ENCODE measurements at regions not wholly inside any gene's neighbourhood (a gene's known extent, or its start where the extent isn't known, plus 50 kb on each side); places are given as distances from the start of the nearest gene placed in this dataset.

DNA sequence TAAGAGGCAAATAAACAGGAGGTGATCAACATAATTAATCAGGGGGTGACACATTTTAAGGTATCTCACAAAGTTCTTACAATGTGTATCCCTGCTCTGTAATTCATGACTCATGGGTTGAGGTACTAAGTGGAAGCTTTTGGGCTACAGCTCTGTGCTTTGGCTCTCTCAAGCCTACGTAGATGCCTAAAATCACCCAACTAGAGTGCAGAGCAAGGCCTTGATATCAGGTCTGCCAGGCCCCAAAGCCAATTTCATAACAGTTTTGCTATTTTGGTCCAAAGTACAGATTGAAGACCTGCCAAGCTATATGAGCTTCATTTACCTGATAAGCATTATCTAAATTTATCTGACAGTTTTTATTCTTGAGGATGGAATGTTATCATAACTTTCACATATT, 175.3 kb upstream of the BET1 start:
- H3K79me2 ChIP-seq (replicated peaks; ENCODE audit: insufficient read depth) = no peaks in the 10 kb centered on the region
- no peak overlapping the region for H2AFZ ChIP-seq
- no peaks in the 10 kb centered on the region; the same call in 2 of the 3 replicates for H3K9me3 Mint-ChIP-seq
- no peak overlapping the region for H3K27ac ChIP-seq (ENCODE audit: low read depth)
- DNase-seq (ENCODE audit: low spot score) (no peak), ATAC-seq (no peak)
- peaks cover 4% of the 10 kb centered on the region; the same call in 2 of the 3 replicates for H3K4me1 Mint-ChIP-seq
- no peak overlapping the region for H3K4me3 Mint-ChIP-seq
- no peaks in the 10 kb centered on the region for H3K36me3 ChIP-seq (ENCODE audit: insufficient read depth)
- H3K27me3 Mint-ChIP-seq (ENCODE audit: insufficient read depth, low read depth, poor library complexity) = no peaks in the 10 kb centered on the region
- no peaks in the 10 kb centered on the region for H3K27me3 ChIP-seq (ENCODE audit: insufficient read depth)
- TF ChIP-seq EZH2 (IDR thresholded peaks at IDR 0.05; ENCODE audit: low read depth, unreplicated experiment) (no peak), JUNB (IDR thresholded peaks at IDR 0.05; ENCODE audit: unreplicated experiment) (no peak), POLR2AphosphoS5 (IDR thresholded peaks at IDR 0.05; ENCODE audit: low read depth) (no peak), ZNF331 (CRISPR knock-in tag; IDR thresholded peaks at IDR 0.05; ENCODE audit: low read depth) (no peak)
- TF ChIP-seq, protein P1, sequence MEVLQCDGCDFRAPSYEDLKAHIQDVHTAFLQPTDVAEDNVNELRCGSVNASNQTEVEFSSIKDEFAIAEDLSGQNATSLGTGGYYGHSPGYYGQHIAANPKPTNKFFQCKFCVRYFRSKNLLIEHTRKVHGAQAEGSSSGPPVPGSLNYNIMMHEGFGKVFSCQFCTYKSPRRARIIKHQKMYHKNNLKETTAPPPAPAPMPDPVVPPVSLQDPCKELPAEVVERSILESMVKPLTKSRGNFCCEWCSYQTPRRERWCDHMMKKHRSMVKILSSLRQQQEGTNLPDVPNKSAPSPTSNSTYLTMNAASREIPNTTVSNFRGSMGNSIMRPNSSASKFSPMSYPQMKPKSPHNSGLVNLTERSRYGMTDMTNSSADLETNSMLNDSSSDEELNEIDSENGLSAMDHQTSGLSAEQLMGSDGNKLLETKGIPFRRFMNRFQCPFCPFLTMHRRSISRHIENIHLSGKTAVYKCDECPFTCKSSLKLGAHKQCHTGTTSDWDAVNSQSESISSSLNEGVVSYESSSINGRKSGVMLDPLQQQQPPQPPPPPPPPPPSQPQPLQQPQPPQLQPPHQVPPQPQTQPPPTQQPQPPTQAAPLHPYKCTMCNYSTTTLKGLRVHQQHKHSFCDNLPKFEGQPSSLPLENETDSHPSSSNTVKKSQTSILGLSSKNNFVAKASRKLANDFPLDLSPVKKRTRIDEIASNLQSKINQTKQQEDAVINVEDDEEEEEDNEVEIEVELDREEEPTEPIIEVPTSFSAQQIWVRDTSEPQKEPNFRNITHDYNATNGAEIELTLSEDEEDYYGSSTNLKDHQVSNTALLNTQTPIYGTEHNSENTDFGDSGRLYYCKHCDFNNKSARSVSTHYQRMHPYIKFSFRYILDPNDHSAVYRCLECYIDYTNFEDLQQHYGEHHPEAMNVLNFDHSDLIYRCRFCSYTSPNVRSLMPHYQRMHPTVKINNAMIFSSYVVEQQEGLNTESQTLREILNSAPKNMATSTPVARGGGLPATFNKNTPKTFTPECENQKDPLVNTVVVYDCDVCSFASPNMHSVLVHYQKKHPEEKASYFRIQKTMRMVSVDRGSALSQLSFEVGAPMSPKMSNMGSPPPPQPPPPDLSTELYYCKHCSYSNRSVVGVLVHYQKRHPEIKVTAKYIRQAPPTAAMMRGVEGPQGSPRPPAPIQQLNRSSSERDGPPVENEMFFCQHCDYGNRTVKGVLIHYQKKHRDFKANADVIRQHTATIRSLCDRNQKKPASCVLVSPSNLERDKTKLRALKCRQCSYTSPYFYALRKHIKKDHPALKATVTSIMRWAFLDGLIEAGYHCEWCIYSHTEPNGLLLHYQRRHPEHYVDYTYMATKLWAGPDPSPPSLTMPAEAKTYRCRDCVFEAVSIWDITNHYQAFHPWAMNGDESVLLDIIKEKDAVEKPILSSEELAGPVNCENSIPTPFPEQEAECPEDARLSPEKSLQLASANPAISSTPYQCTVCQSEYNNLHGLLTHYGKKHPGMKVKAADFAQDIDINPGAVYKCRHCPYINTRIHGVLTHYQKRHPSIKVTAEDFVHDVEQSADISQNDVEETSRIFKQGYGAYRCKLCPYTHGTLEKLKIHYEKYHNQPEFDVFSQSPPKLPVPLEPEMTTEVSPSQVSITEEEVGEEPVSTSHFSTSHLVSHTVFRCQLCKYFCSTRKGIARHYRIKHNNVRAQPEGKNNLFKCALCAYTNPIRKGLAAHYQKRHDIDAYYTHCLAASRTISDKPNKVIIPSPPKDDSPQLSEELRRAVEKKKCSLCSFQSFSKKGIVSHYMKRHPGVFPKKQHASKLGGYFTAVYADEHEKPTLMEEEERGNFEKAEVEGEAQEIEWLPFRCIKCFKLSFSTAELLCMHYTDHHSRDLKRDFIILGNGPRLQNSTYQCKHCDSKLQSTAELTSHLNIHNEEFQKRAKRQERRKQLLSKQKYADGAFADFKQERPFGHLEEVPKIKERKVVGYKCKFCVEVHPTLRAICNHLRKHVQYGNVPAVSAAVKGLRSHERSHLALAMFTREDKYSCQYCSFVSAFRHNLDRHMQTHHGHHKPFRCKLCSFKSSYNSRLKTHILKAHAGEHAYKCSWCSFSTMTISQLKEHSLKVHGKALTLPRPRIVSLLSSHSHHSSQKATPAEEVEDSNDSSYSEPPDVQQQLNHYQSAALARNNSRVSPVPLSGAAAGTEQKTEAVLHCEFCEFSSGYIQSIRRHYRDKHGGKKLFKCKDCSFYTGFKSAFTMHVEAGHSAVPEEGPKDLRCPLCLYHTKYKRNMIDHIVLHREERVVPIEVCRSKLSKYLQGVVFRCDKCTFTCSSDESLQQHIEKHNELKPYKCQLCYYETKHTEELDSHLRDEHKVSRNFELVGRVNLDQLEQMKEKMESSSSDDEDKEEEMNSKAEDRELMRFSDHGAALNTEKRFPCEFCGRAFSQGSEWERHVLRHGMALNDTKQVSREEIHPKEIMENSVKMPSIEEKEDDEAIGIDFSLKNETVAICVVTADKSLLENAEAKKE (CRISPR knock-in tag; IDR thresholded peaks at IDR 0.05) = no peak
- no peaks in the 10 kb centered on the region for H3K4me1 ChIP-seq (ENCODE audit: insufficient read depth)
- no peaks in the 10 kb centered on the region for H4K20me1 ChIP-seq (replicated peaks; ENCODE audit: insufficient read depth)
- H3K36me3 Mint-ChIP-seq (ENCODE audit: low read depth) = no peaks in the 10 kb centered on the region
- no peaks in the 10 kb centered on the region for H3F3A ChIP-seq (replicated peaks; ENCODE audit: low read depth)
- H3K4me3 ChIP-seq = no peak overlapping the region
- no peak overlapping the region for H3K4me2 ChIP-seq
- H3K9me2 ChIP-seq (ENCODE audit: insufficient read depth) = no peaks in the 10 kb centered on the region
- no peak overlapping the region for H3K27ac Mint-ChIP-seq

DNA sequence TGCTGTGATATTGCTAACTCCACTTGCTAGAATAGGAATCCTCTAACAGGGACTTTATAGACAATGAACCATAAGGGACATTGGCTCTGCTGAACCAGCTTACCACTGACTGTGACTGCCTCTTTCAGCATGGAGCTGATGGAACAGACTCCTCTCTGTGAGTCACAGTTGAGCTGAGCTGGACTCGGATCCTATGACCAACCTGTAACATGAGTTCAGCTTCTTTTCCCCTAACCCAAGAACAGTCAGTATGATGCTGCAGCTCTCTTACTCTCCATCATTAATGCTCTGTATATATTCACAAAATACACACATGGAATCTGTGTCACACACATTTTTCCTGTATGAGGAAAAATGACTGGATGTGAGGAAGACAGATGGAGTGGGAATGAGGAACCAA, 177.9 kb upstream of the BET1 start:
- no peak overlapping the region for H3K4me3 ChIP-seq
- H3F3A ChIP-seq (replicated peaks; ENCODE audit: low read depth) = no peaks in the 10 kb centered on the region
- H3K9me2 ChIP-seq (ENCODE audit: insufficient read depth) = no peaks in the 10 kb centered on the region
- H3K4me2 ChIP-seq = no peak overlapping the region
- H4K20me1 ChIP-seq (replicated peaks; ENCODE audit: insufficient read depth) = no peaks in the 10 kb centered on the region
- peaks cover 4% of the 10 kb centered on the region; the same call in 2 of the 3 replicates for H3K4me1 Mint-ChIP-seq
- H2AFZ ChIP-seq = no peak overlapping the region
- H3K27me3 Mint-ChIP-seq (ENCODE audit: insufficient read depth, low read depth, poor library complexity) = no peaks in the 10 kb centered on the region
- no peaks in the 10 kb centered on the region for H3K4me1 ChIP-seq (ENCODE audit: insufficient read depth)
- H3K27ac ChIP-seq (ENCODE audit: low read depth) = no peak overlapping the region
- no peaks in the 10 kb centered on the region for H3K36me3 Mint-ChIP-seq (ENCODE audit: low read depth)
- no peaks in the 10 kb centered on the region; the same call in 2 of the 3 replicates for H3K9me3 Mint-ChIP-seq
- ATAC-seq (no peak), DNase-seq (ENCODE audit: low spot score) (no peak)
- no peaks in the 10 kb centered on the region for H3K36me3 ChIP-seq (ENCODE audit: insufficient read depth)
- H3K4me3 Mint-ChIP-seq = no peak overlapping the region
- no peaks in the 10 kb centered on the region for H3K79me2 ChIP-seq (replicated peaks; ENCODE audit: insufficient read depth)
- no peaks in the 10 kb centered on the region for H3K27me3 ChIP-seq (ENCODE audit: insufficient read depth)
- H3K27ac Mint-ChIP-seq = no peak overlapping the region
- TF ChIP-seq, protein P1 (CRISPR knock-in tag; IDR thresholded peaks at IDR 0.05) = no peak
- TF ChIP-seq EZH2phosphoT487 (IDR thresholded peaks at IDR 0.05; ENCODE audit: unreplicated experiment) = no peak
- TF ChIP-seq STAT1 (IDR thresholded peaks at IDR 0.05; ENCODE audit: unreplicated experiment) = no peak
